ENCODE measurements at regions not wholly inside any gene's neighbourhood (a gene's known extent, or its start where the extent isn't known, plus 50 kb on each side); places are given as distances from the start of the nearest gene placed in this dataset.

DNA sequence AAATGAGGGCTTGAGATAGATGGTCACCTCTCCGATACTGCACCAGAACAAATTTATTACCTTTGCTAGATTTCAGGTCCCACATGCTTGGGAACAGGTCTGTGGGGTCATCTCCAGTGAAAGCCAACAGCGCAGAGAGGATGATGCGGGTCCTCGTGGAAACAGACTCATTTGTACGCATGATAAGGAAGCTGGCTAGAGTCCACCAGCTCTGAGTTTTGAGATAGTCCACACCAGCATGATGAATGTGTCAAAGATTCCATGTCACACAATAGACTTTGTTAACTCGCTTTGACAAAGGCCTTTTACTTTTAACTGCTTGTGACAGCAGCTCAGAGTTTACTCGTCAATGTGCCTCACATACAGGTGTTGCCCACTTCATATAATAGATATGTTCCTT, 105.4 kb upstream of the TBCA start (continued):
- TF ChIP-seq, protein P1, sequence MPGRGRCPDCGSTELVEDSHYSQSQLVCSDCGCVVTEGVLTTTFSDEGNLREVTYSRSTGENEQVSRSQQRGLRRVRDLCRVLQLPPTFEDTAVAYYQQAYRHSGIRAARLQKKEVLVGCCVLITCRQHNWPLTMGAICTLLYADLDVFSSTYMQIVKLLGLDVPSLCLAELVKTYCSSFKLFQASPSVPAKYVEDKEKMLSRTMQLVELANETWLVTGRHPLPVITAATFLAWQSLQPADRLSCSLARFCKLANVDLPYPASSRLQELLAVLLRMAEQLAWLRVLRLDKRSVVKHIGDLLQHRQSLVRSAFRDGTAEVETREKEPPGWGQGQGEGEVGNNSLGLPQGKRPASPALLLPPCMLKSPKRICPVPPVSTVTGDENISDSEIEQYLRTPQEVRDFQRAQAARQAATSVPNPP (IDR thresholded peaks at IDR 0.05; ENCODE audit: borderline replicate concordance, insufficient read depth, insufficient read length), result no peak
- TF ChIP-seq DPF2 (IDR thresholded peaks at IDR 0.05) (peak; percentile 83), EP300 (IDR thresholded peaks at IDR 0.05; ENCODE audit: low read length) (peak; percentile 75), GATA2 (CRISPR knock-in tag; IDR thresholded peaks at IDR 0.05) (no peak), SMC3 (conservative IDR thresholded peaks at IDR 0.05; ENCODE audit: insufficient read depth, low read depth, low read length) (no peak), GTF2E2 (tag; IDR thresholded peaks at IDR 0.05) (no peak), ZNF347 (CRISPR knock-in tag; IDR thresholded peaks at IDR 0.05; ENCODE audit: low read depth) (no peak), ZNF212 (CRISPR knock-in tag; IDR thresholded peaks at IDR 0.05) (no peak), ZNF217 (CRISPR knock-in tag; IDR thresholded peaks at IDR 0.05) (no peak), RBM25 (IDR thresholded peaks at IDR 0.05; ENCODE audit: low read depth, low read length, severe bottlenecking) (no peak), MAFK (IDR thresholded peaks at IDR 0.05; ENCODE audit: low read length) (no peak), XRCC5 (IDR thresholded peaks at IDR 0.05; ENCODE audit: low read depth, low read length) (no peak), ZNF785 (CRISPR knock-in tag; IDR thresholded peaks at IDR 0.05) (no peak), CTBP1 (IDR thresholded peaks at IDR 0.05; ENCODE audit: borderline replicate concordance) (peak; percentile 56), SRF (CRISPR knock-in tag; IDR thresholded peaks at IDR 0.05) (no peak), SIRT6 (IDR thresholded peaks at IDR 0.05; ENCODE audit: low read depth, low read length) (no peak), ZNF639 (CRISPR knock-in tag; conservative IDR thresholded peaks at IDR 0.05 in 1 of 2, IDR thresholded peaks at IDR 0.05 in 1 of 2) (peak in 1 of 2 experiments; percentile 35; a peak in 1 of 4 replicates), CREB1 (IDR thresholded peaks at IDR 0.05) (0 out of 2 replicates have a peak, but pooled peaks have one; percentile 10), CREB1 (CRISPR knock-in tag; IDR thresholded peaks at IDR 0.05) (no peak), SUPT5H (IDR thresholded peaks at IDR 0.05) (no peak), USF2 (CRISPR knock-in tag; IDR thresholded peaks at IDR 0.05) (no peak), KDM2B (CRISPR knock-in tag; IDR thresholded peaks at IDR 0.05) (no peak), GTF2B (IDR thresholded peaks at IDR 0.05; ENCODE audit: extremely low read depth, insufficient read length) (no peak), ZNF354B (CRISPR knock-in tag; IDR thresholded peaks at IDR 0.05) (no peak), HCFC1 (IDR thresholded peaks at IDR 0.05; ENCODE audit: low read depth, low read length) (no peak)
